Osteoblast (primary cell): ENCODE measurements at regions not wholly inside any gene's neighbourhood (a gene's known extent, or its start where the extent isn't known, plus 50 kb on each side); places are given as distances from the start of the nearest gene placed in this dataset.

Experiments used
- DNase-seq: peaks from one replicate; pipeline ENCODE4 v3.0.0; 2011; ENCODE audit warnings: low spot score, mixed read lengths; ENCODE audit not compliant: insufficient read length; ENCODE audit errors: missing footprints
- H2AFZ ChIP-seq: 2 replicates; pipeline ENCODE4 v1.6.0; 2011; ENCODE audit warnings: mild to moderate bottlenecking, low read length
- H3K27ac ChIP-seq: 2 replicates; pipeline ENCODE4 v1.5.1; 2011; ENCODE audit warnings: mild to moderate bottlenecking, low read depth, low read length, moderate library complexity
- H3K27me3 ChIP-seq: 2 replicates; pipeline ENCODE4 v1.6.0; 2012; ENCODE audit warnings: mild to moderate bottlenecking, control low read depth, inconsistent platforms, low read length, moderate library complexity; ENCODE audit not compliant: insufficient read depth
- H3K36me3 ChIP-seq: 2 replicates; pipeline ENCODE4 v1.5.1; 2011; ENCODE audit warnings: mild to moderate bottlenecking, low read length, control low read depth, moderate library complexity; ENCODE audit not compliant: insufficient read depth
- H3K4me1 ChIP-seq: 2 replicates; pipeline ENCODE4 v1.5.1; 2011; ENCODE audit warnings: mild to moderate bottlenecking, low read length, control low read depth, moderate library complexity; ENCODE audit not compliant: insufficient read depth
- H3K4me2 ChIP-seq: 2 replicates; pipeline ENCODE4 v1.6.0; 2011; ENCODE audit warnings: mild to moderate bottlenecking, low read length; ENCODE audit not compliant: insufficient read depth
- H3K4me3 ChIP-seq: fragments of 200-600 bp; sonication (generic); 3 replicates; pipeline ENCODE4 v1.5.1; 2012; ENCODE audit warnings: mild to moderate bottlenecking, low read length, inconsistent platforms; ENCODE audit not compliant: insufficient read depth
- H3K79me2 ChIP-seq: 2 replicates; pipeline ENCODE4 v1.6.0; 2012; ENCODE audit warnings: mild to moderate bottlenecking, low read length, control low read depth, inconsistent platforms; ENCODE audit not compliant: insufficient read depth
- H3K9me3 ChIP-seq: 2 replicates; pipeline ENCODE4 v1.5.1; 2011; ENCODE audit warnings: low read depth, low read length, control low read depth
- H4K20me1 ChIP-seq: 2 replicates; pipeline ENCODE4 v1.6.0; 2012; ENCODE audit warnings: mild to moderate bottlenecking, low read length, control low read depth; ENCODE audit not compliant: insufficient read depth
- TF ChIP-seq, protein P1 (sequence below): IDR thresholded peaks from 2 replicates; pipeline ENCODE4 v1.5.1; 2011; ENCODE audit warnings: mild to moderate bottlenecking, low read depth, low read length, moderate library complexity; ENCODE audit errors: extremely low read depth

DNA sequence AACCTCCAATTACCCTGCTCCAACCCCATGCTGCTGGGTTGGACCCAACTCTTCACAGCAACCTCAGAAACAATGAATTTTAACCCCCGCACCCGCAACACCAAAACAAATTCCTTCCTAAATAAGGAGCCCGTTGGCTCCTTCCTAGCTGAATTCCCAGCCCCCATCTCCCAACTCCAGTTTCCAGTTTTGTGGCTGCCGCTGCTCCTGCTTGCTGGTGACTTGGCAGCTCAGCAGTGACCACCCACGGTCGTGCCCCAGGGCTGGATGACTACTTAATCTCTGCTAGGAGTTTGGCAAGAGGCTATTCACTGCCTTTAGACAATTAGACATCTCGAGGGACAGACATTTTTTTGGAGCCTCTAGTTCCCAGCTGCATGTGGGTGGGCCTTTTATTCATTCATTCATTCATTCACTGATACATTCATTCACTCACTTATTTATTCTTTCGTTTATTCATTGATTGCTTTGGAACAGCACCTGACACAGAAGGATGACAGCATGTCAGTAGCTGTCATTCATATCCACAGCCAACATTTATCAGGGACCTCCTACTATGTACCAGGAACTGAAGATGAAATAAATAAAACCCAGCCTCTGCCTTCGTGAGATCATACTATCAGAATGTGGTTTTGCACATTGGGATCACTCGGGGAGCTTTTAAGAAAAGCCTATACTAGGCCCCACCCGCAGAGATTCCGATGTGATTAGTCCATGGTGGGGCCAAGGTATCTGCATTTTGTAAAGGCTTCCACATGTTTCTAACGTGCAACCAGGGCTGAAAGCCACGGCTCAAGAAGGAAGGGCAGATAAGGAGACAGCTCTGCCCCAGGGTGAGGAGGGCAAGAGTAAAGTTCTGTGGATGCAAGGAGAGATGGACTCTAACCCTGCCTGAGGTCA lies 256.5 kb downstream of the SHQ1 start:
- peak; percentile 92 for DNase-seq
- H2AFZ ChIP-seq, result peak overlapping the region; percentile 68
- H3K9me3 ChIP-seq, result no peaks in the 10 kb centered on the region
- no peaks in the 10 kb centered on the region for H3K36me3 ChIP-seq
- peak overlapping the region; percentile 52 for H3K4me2 ChIP-seq
- H3K4me1 ChIP-seq, result peaks cover 20% of the 10 kb centered on the region
- H3K27ac ChIP-seq, result peak overlapping the region; percentile 2
- H3K4me3 ChIP-seq, result no peak overlapping the region
- H3K79me2 ChIP-seq, result no peaks in the 10 kb centered on the region
- no peaks in the 10 kb centered on the region for H3K27me3 ChIP-seq
- H4K20me1 ChIP-seq, result no peaks in the 10 kb centered on the region
- TF ChIP-seq, protein P1, sequence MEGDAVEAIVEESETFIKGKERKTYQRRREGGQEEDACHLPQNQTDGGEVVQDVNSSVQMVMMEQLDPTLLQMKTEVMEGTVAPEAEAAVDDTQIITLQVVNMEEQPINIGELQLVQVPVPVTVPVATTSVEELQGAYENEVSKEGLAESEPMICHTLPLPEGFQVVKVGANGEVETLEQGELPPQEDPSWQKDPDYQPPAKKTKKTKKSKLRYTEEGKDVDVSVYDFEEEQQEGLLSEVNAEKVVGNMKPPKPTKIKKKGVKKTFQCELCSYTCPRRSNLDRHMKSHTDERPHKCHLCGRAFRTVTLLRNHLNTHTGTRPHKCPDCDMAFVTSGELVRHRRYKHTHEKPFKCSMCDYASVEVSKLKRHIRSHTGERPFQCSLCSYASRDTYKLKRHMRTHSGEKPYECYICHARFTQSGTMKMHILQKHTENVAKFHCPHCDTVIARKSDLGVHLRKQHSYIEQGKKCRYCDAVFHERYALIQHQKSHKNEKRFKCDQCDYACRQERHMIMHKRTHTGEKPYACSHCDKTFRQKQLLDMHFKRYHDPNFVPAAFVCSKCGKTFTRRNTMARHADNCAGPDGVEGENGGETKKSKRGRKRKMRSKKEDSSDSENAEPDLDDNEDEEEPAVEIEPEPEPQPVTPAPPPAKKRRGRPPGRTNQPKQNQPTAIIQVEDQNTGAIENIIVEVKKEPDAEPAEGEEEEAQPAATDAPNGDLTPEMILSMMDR, result no peak

DNA sequence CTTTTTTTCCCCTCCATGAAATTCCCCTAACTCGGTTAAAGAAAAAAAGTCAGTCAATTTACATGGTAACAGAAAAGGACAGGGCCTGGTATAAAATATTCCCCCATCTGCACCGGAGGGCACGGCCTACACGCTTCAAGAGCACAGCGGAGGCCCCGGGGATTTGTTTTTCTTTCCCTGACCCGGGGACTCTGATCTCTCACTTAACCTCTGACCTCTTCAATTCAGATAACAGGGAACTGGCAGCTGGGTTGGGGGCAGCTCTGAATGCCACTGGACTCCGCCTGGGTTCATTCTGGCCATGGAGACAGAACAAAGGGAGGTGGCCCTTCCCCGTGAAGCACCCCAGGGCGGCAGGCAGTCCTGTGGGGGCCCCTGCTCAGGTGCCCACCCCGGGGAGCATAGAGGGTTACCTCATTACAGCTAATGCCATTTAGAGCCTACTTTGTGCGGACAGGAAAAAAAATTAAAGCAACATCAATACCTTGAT lies 257.5 kb downstream of the SHQ1 start:
- H2AFZ ChIP-seq, result peak overlapping the region; percentile 68

DNA sequence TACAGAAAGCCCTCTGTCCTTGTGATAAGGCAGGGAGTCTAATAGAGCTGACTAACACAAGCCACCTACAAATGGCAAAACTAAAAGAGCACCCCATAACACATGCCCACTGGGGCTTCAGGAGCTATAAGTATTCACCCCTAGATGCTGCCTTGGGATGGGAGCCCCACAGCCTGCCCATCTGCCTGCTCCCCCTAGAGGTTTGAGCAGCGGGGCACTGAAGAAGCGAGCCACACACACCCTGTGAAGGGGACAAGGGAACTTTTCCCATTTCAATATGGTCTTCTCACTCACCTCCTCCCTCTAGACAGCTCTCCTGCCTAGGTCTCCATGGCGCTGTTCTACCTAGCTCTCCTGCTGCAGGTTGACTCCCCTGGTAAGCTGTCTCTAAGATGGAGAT lies 261.0 kb downstream of the SHQ1 start:
- no peaks in the 10 kb centered on the region for H3K79me2 ChIP-seq

More for the DNA sequence above, 257.5 kb downstream of the SHQ1 start:
- Histone ChIP-seq H3K4me1 (peaks cover 17% of the 10 kb centered on the region), H3K79me2 (no peaks in the 10 kb centered on the region), H3K9me3 (no peaks in the 10 kb centered on the region), H3K36me3 (no peaks in the 10 kb centered on the region), H4K20me1 (no peaks in the 10 kb centered on the region), H3K27me3 (no peaks in the 10 kb centered on the region), H3K4me2 (peak overlapping the region; percentile 52), H3K27ac (peak overlapping the region; percentile 2), H3K4me3 (no peak overlapping the region)
- DNase-seq, result no peak
- TF ChIP-seq, protein P1, result no peak

DNA sequence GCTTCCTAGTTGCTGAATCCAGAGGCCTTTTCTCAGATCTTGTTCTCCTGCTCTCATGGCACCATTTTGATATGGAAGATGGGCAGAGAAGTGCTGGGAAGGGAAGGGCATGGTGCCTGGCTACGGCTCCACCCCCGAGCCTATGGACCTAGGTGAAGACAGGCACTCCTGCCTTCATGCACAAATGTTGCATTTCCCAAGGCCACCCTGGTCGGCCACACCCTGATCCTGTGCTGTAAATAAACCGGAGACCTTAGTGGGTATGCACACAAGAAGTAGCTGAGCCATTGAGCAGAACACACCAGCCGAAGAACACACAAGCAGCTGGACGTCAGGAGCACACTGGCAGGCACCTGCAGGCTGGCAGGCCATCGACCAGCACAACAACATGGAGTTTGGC lies 261.6 kb downstream of the SHQ1 start:
- DNase-seq, result no peak
- Histone ChIP-seq H3K4me1 (peaks cover 10% of the 10 kb centered on the region), H4K20me1 (no peaks in the 10 kb centered on the region), H3K36me3 (no peaks in the 10 kb centered on the region), H3K27me3 (peaks cover 9% of the 10 kb centered on the region), H3K27ac (no peak overlapping the region), H3K9me3 (no peaks in the 10 kb centered on the region), H3K4me3 (no peak overlapping the region), H3K79me2 (no peaks in the 10 kb centered on the region), H2AFZ (no peak overlapping the region), H3K4me2 (no peak overlapping the region)
- TF ChIP-seq, protein P1, result no peak

More for the DNA sequence above, 261.0 kb downstream of the SHQ1 start:
- H3K27ac ChIP-seq, result no peak overlapping the region
- H3K27me3 ChIP-seq, result peaks cover 3% of the 10 kb centered on the region
- no peaks in the 10 kb centered on the region for H4K20me1 ChIP-seq
- H3K9me3 ChIP-seq, result no peaks in the 10 kb centered on the region
- TF ChIP-seq, protein P1, result no peak
- H3K4me2 ChIP-seq, result no peak overlapping the region
- H3K4me3 ChIP-seq, result no peak overlapping the region
- DNase-seq, result no peak
- peaks cover 16% of the 10 kb centered on the region for H3K4me1 ChIP-seq
- H3K36me3 ChIP-seq, result no peaks in the 10 kb centered on the region
- H2AFZ ChIP-seq, result no peak overlapping the region
